M059J (cell line): ENCODE measurements at regions not wholly inside any gene's neighbourhood (a gene's known extent, or its start where the extent isn't known, plus 50 kb on each side); places are given as distances from the start of the nearest gene placed in this dataset.

Experiments
- DNase-seq: peaks from one replicate; pipeline ENCODE4 v3.0.0-alpha.2; 2012; ENCODE audit warnings: low read depth

- no peak for DNase-seq
These were observed 112.9 kb upstream of the PJA1 start for GRCh38 chrX:69278031-69278687.

GRCh38 chrX:69277369-69277990 is 112.2 kb upstream of the PJA1 start:
- DNase-seq = no peak

GRCh38 chrX:69268611-69269010 is 103.4 kb upstream of the PJA1 start:
- DNase-seq = no peak

GRCh38 chrX:69264158-69264581 is 98.9 kb upstream of the PJA1 start:
- DNase-seq = no peak

- DNase-seq = no peak
These were observed 98.1 kb upstream of the PJA1 start for GRCh38 chrX:69263251-69263820.

- DNase-seq = no peak
These were observed 97.0 kb upstream of the PJA1 start for GRCh38 chrX:69262036-69262936.

GRCh38 chrX:69260169-69260568 is 94.9 kb upstream of the PJA1 start:
- DNase-seq = no peak

GRCh38 chrX:69258893-69259292 is 93.6 kb upstream of the PJA1 start:
- DNase-seq = no peak

GRCh38 chrX:69257499-69258127 is 92.4 kb upstream of the PJA1 start:
- no peak for DNase-seq

GRCh38 chrX:69256291-69256565 is 91.0 kb upstream of the PJA1 start:
- no peak for DNase-seq

- DNase-seq = no peak
These were observed 90.4 kb upstream of the PJA1 start for GRCh38 chrX:69255441-69256290.

GRCh38 chrX:69253821-69254220 is 88.6 kb upstream of the PJA1 start:
- no peak for DNase-seq

- no peak for DNase-seq
These were observed 78.0 kb upstream of the PJA1 start for GRCh38 chrX:69243276-69243675.

GRCh38 chrX:69238887-69239231 is 73.6 kb upstream of the PJA1 start:
- no peak for DNase-seq

- DNase-seq = peak; percentile 78
These were observed 73.0 kb upstream of the PJA1 start for GRCh38 chrX:69238114-69238886.

GRCh38 chrX:69237236-69237635 is 72.0 kb upstream of the PJA1 start:
- DNase-seq = peak; percentile 54

- DNase-seq = peak; percentile 76
These were observed 71.4 kb upstream of the PJA1 start for GRCh38 chrX:69236641-69237040.

- DNase-seq = no peak
These were observed 69.4 kb upstream of the PJA1 start for GRCh38 chrX:69234624-69235023.

- DNase-seq = no peak
These were observed 67.7 kb upstream of the PJA1 start for GRCh38 chrX:69232945-69233344.

- DNase-seq = peak; percentile 41
These were observed 66.7 kb upstream of the PJA1 start for GRCh38 chrX:69231903-69232302.

- DNase-seq = peak; percentile 84
These were observed 64.2 kb upstream of the PJA1 start for GRCh38 chrX:69229436-69229835.
